Osteoblast (primary cell): ENCODE measurements at regions not wholly inside any gene's neighbourhood (a gene's known extent, or its start where the extent isn't known, plus 50 kb on each side); places are given as distances from the start of the nearest gene placed in this dataset.

Source experiments
- DNase-seq: peaks from one replicate; pipeline ENCODE4 v3.0.0; 2011; ENCODE audit warnings: low spot score, mixed read lengths; ENCODE audit not compliant: insufficient read length; ENCODE audit errors: missing footprints
- H2AFZ ChIP-seq: 2 replicates; pipeline ENCODE4 v1.6.0; 2011; ENCODE audit warnings: mild to moderate bottlenecking, low read length
- H3K27ac ChIP-seq: 2 replicates; pipeline ENCODE4 v1.5.1; 2011; ENCODE audit warnings: mild to moderate bottlenecking, low read depth, low read length, moderate library complexity
- H3K27me3 ChIP-seq: 2 replicates; pipeline ENCODE4 v1.6.0; 2012; ENCODE audit warnings: mild to moderate bottlenecking, control low read depth, inconsistent platforms, low read length, moderate library complexity; ENCODE audit not compliant: insufficient read depth
- H3K36me3 ChIP-seq: 2 replicates; pipeline ENCODE4 v1.5.1; 2011; ENCODE audit warnings: mild to moderate bottlenecking, low read length, control low read depth, moderate library complexity; ENCODE audit not compliant: insufficient read depth
- H3K4me1 ChIP-seq: 2 replicates; pipeline ENCODE4 v1.5.1; 2011; ENCODE audit warnings: mild to moderate bottlenecking, low read length, control low read depth, moderate library complexity; ENCODE audit not compliant: insufficient read depth
- H3K4me2 ChIP-seq: 2 replicates; pipeline ENCODE4 v1.6.0; 2011; ENCODE audit warnings: mild to moderate bottlenecking, low read length; ENCODE audit not compliant: insufficient read depth
- H3K4me3 ChIP-seq: fragments of 200-600 bp; sonication (generic); 3 replicates; pipeline ENCODE4 v1.5.1; 2012; ENCODE audit warnings: mild to moderate bottlenecking, low read length, inconsistent platforms; ENCODE audit not compliant: insufficient read depth
- H3K79me2 ChIP-seq: 2 replicates; pipeline ENCODE4 v1.6.0; 2012; ENCODE audit warnings: mild to moderate bottlenecking, low read length, control low read depth, inconsistent platforms; ENCODE audit not compliant: insufficient read depth
- H3K9me3 ChIP-seq: 2 replicates; pipeline ENCODE4 v1.5.1; 2011; ENCODE audit warnings: low read depth, low read length, control low read depth
- H4K20me1 ChIP-seq: 2 replicates; pipeline ENCODE4 v1.6.0; 2012; ENCODE audit warnings: mild to moderate bottlenecking, low read length, control low read depth; ENCODE audit not compliant: insufficient read depth
- TF ChIP-seq, protein P1 (sequence below): IDR thresholded peaks from 2 replicates; pipeline ENCODE4 v1.5.1; 2011; ENCODE audit warnings: mild to moderate bottlenecking, low read depth, low read length, moderate library complexity; ENCODE audit errors: extremely low read depth

DNA sequence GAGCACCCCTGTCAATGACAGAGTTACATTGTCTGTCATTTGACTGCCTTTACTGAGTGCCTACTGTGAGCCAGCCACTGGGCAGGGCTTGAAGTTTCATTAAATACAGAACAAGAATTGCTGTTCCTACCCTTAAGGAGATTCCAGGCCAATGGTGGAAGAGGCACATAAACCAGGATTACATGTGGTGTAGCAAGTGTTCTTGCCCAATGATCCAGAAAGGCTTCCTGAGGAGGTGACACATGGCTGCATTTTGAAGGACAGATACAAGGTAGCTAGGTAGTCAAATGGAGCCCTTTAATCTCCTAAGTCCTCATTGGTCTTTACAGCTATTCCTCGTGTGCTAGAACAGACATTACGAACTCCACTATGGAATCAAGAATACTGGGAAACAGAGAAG lies 312.7 kb downstream of the ETAA1 start:
- Histone ChIP-seq H4K20me1 (no peaks in the 10 kb centered on the region), H3K4me2 (no peak overlapping the region), H2AFZ (no peak overlapping the region), H3K4me1 (no peaks in the 10 kb centered on the region), H3K9me3 (no peaks in the 10 kb centered on the region), H3K36me3 (no peaks in the 10 kb centered on the region), H3K4me3 (no peak overlapping the region), H3K27ac (no peak overlapping the region), H3K79me2 (no peaks in the 10 kb centered on the region), H3K27me3 (peaks cover 3% of the 10 kb centered on the region)
- TF ChIP-seq, protein P1, sequence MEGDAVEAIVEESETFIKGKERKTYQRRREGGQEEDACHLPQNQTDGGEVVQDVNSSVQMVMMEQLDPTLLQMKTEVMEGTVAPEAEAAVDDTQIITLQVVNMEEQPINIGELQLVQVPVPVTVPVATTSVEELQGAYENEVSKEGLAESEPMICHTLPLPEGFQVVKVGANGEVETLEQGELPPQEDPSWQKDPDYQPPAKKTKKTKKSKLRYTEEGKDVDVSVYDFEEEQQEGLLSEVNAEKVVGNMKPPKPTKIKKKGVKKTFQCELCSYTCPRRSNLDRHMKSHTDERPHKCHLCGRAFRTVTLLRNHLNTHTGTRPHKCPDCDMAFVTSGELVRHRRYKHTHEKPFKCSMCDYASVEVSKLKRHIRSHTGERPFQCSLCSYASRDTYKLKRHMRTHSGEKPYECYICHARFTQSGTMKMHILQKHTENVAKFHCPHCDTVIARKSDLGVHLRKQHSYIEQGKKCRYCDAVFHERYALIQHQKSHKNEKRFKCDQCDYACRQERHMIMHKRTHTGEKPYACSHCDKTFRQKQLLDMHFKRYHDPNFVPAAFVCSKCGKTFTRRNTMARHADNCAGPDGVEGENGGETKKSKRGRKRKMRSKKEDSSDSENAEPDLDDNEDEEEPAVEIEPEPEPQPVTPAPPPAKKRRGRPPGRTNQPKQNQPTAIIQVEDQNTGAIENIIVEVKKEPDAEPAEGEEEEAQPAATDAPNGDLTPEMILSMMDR, result no peak
- no peak for DNase-seq

DNA sequence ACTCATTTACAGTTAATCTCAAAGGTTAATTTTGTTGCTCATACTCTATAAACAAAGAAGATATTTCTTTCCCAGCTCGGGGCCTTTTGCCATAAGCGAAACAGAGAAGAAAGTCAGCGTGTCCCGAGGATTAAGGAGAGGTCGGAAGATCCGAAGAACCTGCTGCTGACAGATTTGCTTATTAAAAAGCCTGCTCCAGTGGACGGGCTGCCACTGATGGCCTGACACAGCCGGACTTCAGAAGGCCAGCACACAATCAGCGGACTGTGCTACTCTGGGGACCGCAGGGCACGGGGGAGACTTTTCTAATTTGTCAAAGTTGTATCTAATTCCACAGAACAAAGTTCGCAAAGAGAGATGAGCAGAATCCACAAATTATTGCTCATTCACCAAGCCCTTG lies 315.4 kb downstream of the ETAA1 start:
- Histone ChIP-seq H3K4me1 (no peaks in the 10 kb centered on the region), H3K27ac (no peak overlapping the region), H3K36me3 (no peaks in the 10 kb centered on the region), H4K20me1 (no peaks in the 10 kb centered on the region), H3K79me2 (no peaks in the 10 kb centered on the region), H3K4me3 (no peak overlapping the region), H3K9me3 (no peaks in the 10 kb centered on the region), H3K27me3 (peaks cover 3% of the 10 kb centered on the region), H2AFZ (no peak overlapping the region), H3K4me2 (no peak overlapping the region)
- TF ChIP-seq, protein P1, result no peak
- no peak for DNase-seq

DNA sequence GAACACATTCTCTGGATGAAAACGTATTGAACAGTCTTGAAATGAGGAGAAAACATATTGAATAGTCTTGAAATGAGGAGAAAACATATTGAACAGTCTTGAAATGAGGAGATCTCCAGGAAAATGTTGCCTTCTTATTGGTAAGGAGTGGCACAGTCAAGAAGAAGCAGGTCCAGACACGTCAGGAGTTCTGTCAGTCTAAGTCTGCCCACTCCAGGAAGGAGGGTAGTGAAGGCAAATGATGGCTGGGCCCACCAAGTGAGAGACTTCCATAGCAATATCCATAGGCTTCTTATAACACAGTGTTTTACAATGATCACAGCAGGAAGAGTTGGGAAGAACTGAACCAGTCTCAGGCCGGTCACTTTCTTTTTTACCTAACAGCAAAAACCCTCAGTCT lies 316.2 kb downstream of the ETAA1 start:
- Histone ChIP-seq H4K20me1 (no peaks in the 10 kb centered on the region), H3K36me3 (no peaks in the 10 kb centered on the region), H3K27me3 (peaks cover 3% of the 10 kb centered on the region), H3K4me1 (no peaks in the 10 kb centered on the region), H3K79me2 (no peaks in the 10 kb centered on the region), H3K4me2 (no peak overlapping the region), H3K27ac (no peak overlapping the region), H2AFZ (no peak overlapping the region), H3K9me3 (no peaks in the 10 kb centered on the region), H3K4me3 (no peak overlapping the region)
- TF ChIP-seq, protein P1, result no peak
- DNase-seq, result peak; percentile 57

DNA sequence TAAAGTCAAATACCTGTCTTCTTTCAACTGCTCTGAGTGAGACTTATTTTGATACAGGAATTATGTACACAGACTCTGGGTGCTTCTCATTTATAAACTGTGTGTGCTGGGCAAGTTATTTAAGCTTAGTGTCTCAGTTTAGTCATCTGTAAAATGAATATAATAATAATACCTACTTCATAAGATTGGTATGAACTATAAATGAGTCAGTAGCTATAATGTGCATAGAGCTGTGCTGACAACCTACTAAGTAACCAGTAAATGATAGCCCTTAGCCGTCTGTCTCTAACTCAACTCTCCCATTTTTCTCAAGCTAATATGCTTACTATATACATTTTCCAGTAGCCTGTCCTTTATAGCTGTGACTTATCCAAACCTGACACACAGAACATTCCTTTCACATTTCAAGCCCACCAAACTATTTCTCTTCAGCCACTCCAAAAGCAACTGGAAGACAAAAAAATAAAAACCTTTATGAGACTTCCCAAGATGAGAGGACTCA lies 319.8 kb downstream of the ETAA1 start:
- Histone ChIP-seq H3K27me3 (peaks cover 3% of the 10 kb centered on the region), H3K27ac (no peak overlapping the region), H3K4me3 (no peak overlapping the region), H3K79me2 (no peaks in the 10 kb centered on the region), H3K4me2 (no peak overlapping the region), H3K9me3 (no peaks in the 10 kb centered on the region), H4K20me1 (no peaks in the 10 kb centered on the region), H3K36me3 (no peaks in the 10 kb centered on the region), H3K4me1 (no peaks in the 10 kb centered on the region), H2AFZ (no peak overlapping the region)
- TF ChIP-seq, protein P1, result no peak
- DNase-seq, result peak; percentile 11
